Kasumi-1 (cell line): ENCODE measurements at regions not wholly inside any gene's neighbourhood (a gene's known extent, or its start where the extent isn't known, plus 50 kb on each side); places are given as distances from the start of the nearest gene placed in this dataset.

Experiments
- DNase-seq, 2 experiments: peaks; one replicate each; lab custom pipeline; 2025; lab: John Stamatoyannopoulos, UW

GRCh38 chr2:145845207-145845894, 1325.4 kb upstream of the ZEB2 start:
- no peak for DNase-seq

GRCh38 chr2:145841973-145842372, 1322.1 kb upstream of the ZEB2 start:
- no peak for DNase-seq

GRCh38 chr2:145836986-145837385, 1317.1 kb upstream of the ZEB2 start:
- no peak for DNase-seq

GRCh38 chr2:145835665-145836064, 1315.7 kb upstream of the ZEB2 start:
- no peak for DNase-seq

- DNase-seq = no peak
Observed at GRCh38 chr2:145832681-145833080, 1312.8 kb upstream of the ZEB2 start.

GRCh38 chr2:145829931-145830330, 1310.0 kb upstream of the ZEB2 start:
- DNase-seq = no peak

- no peak for DNase-seq
Observed at GRCh38 chr2:145827235-145827634, 1307.3 kb upstream of the ZEB2 start.

GRCh38 chr2:145824384-145824783, 1304.5 kb upstream of the ZEB2 start:
- DNase-seq = no peak

GRCh38 chr2:145822892-145823534, 1303.1 kb upstream of the ZEB2 start:
- DNase-seq = no peak

GRCh38 chr2:145820651-145821050, 1300.7 kb upstream of the ZEB2 start:
- DNase-seq = no peak

GRCh38 chr2:145818890-145819504, 1299.1 kb upstream of the ZEB2 start:
- DNase-seq = no peak

- no peak for DNase-seq
Observed at GRCh38 chr2:145815933-145816332, 1296.0 kb upstream of the ZEB2 start.

GRCh38 chr2:145813481-145813880, 1293.6 kb upstream of the ZEB2 start:
- DNase-seq = no peak

GRCh38 chr2:145812165-145812554, 1292.2 kb upstream of the ZEB2 start:
- DNase-seq = no peak

- DNase-seq = peak; percentile 16 to 27
Observed at GRCh38 chr2:145811276-145812164, 1291.6 kb upstream of the ZEB2 start.

- DNase-seq = no peak
Observed at GRCh38 chr2:145807968-145808367, 1288.0 kb upstream of the ZEB2 start.

GRCh38 chr2:145807554-145807953, 1287.6 kb upstream of the ZEB2 start:
- no peak for DNase-seq

GRCh38 chr2:145806546-145806945, 1286.6 kb upstream of the ZEB2 start:
- no peak for DNase-seq

GRCh38 chr2:145802133-145802532, 1282.2 kb upstream of the ZEB2 start:
- no peak for DNase-seq

GRCh38 chr2:145801210-145801609, 1281.3 kb upstream of the ZEB2 start:
- DNase-seq = no peak

GRCh38 chr2:145800151-145801091, 1280.5 kb upstream of the ZEB2 start:
- DNase-seq = no peak
